HG03342 (cell line): ENCODE measurements at regions not wholly inside any gene's neighbourhood (a gene's known extent, or its start where the extent isn't known, plus 50 kb on each side); places are given as distances from the start of the nearest gene placed in this dataset.
"Not testable (repeated sequence)": the region's sequence is repeated elsewhere in the genome, so short reads cannot be mapped to it uniquely, and the experiment has no call there.

ENCODE experiments used
- ATAC-seq: cut with Tn5 transposase; IDR thresholded peaks from one replicate; pipeline ENCODE4 v1.9.1; 2021; ENCODE audit warnings: mild to moderate bottlenecking, moderate library complexity; ENCODE audit not compliant: unreplicated experiment

GRCh38 chr10:56104923-56105322, 256.1 kb downstream of the ZWINT start:
- no peak for ATAC-seq

- ATAC-seq, result no peak
These were observed 256.6 kb downstream of the ZWINT start for GRCh38 chr10:56104487-56104886.

- ATAC-seq, result no peak
These were observed 264.9 kb downstream of the ZWINT start for GRCh38 chr10:56096226-56096517.

- no peak for ATAC-seq
These were observed 265.4 kb downstream of the ZWINT start for GRCh38 chr10:56095506-56096225.

- not testable (repeated sequence) for ATAC-seq
These were observed 267.4 kb downstream of the ZWINT start for GRCh38 chr10:56093645-56094044.

GRCh38 chr10:56091872-56092271, 269.2 kb downstream of the ZWINT start:
- no peak for ATAC-seq

- no peak for ATAC-seq
These were observed 270.0 kb downstream of the ZWINT start for GRCh38 chr10:56090914-56091540.

- no peak for ATAC-seq
These were observed 275.5 kb downstream of the ZWINT start for GRCh38 chr10:56085406-56086122.

- ATAC-seq, result no peak
These were observed 278.9 kb downstream of the ZWINT start for GRCh38 chr10:56082169-56082568.

- ATAC-seq, result no peak
These were observed 292.4 kb downstream of the ZWINT start for GRCh38 chr10:56068473-56069263.

- no peak for ATAC-seq
These were observed 293.0 kb downstream of the ZWINT start for GRCh38 chr10:56068040-56068439.

- ATAC-seq, result no peak
These were observed 297.4 kb downstream of the ZWINT start for GRCh38 chr10:56063642-56064041.

- ATAC-seq, result no peak
These were observed 303.2 kb downstream of the ZWINT start for GRCh38 chr10:56057860-56058259.

- no peak for ATAC-seq
These were observed 325.6 kb downstream of the ZWINT start for GRCh38 chr10:56035489-56035888.

- no peak for ATAC-seq
These were observed 332.5 kb downstream of the ZWINT start for GRCh38 chr10:56028298-56029132.

- ATAC-seq, result no peak
These were observed 349.0 kb downstream of the ZWINT start for GRCh38 chr10:56012101-56012500.

GRCh38 chr10:56003555-56003954, 357.5 kb downstream of the ZWINT start:
- no peak for ATAC-seq

- no peak for ATAC-seq
These were observed 371.9 kb downstream of the ZWINT start for GRCh38 chr10:55989188-55989587.

GRCh38 chr10:55979203-55979602, 381.9 kb downstream of the ZWINT start:
- ATAC-seq, result no peak

- ATAC-seq, result no peak
These were observed 395.0 kb downstream of the ZWINT start for GRCh38 chr10:55966101-55966500.

- ATAC-seq, result no peak
These were observed 417.7 kb downstream of the ZWINT start for GRCh38 chr10:55943403-55943802.
